HEK293T (cell line): ENCODE measurements at regions not wholly inside any gene's neighbourhood (a gene's known extent, or its start where the extent isn't known, plus 50 kb on each side); places are given as distances from the start of the nearest gene placed in this dataset.

Source experiments
- CTCF ChIA-PET: fragments of 350-600 bp; formaldehyde crosslinking; extraction: SDS; loops from one replicate; lab custom pipeline; 2021; ENCODE audit warnings: antibody characterized with exemption, inconsistent platforms; lab: Yijun Ruan, JAX
- POLR2A ChIA-PET: fragments of 350-600 bp; formaldehyde crosslinking; extraction: SDS; loops from one replicate; lab custom pipeline; 2020; ENCODE audit warnings: antibody characterized with exemption, inconsistent platforms; lab: Yijun Ruan, JAX
- DNase-seq: peaks from one replicate; pipeline ENCODE4 v3.0.0; 2012; ENCODE audit warnings: mixed read lengths; ENCODE audit errors: extremely low spot score
- ARNT ChIP-seq: fragments of 450-650 bp; IDR thresholded peaks from 2 replicates; pipeline ENCODE4 v1.6.1; 2017; ENCODE audit warnings: mild to moderate bottlenecking
- BHLHE40 ChIP-seq: fragments of 450-650 bp; IDR thresholded peaks from 2 replicates; pipeline ENCODE4 v1.6.1; 2016; ENCODE audit warnings: mild to moderate bottlenecking, moderate library complexity, borderline replicate concordance
- CTBP1 ChIP-seq: fragments of 450-650 bp; IDR thresholded peaks from 2 replicates; pipeline ENCODE4 v1.6.1; 2016; ENCODE audit warnings: borderline replicate concordance
- ELF4 ChIP-seq: fragments of 450-650 bp; IDR thresholded peaks from 2 replicates; pipeline ENCODE4 v1.6.1; 2017; ENCODE audit warnings: antibody characterized with exemption
- FOXA1 ChIP-seq: fragments of 450-650 bp; IDR thresholded peaks from 2 replicates; pipeline ENCODE4 v1.6.1; 2016; ENCODE audit warnings: mild to moderate bottlenecking
- FOXK2 ChIP-seq: fragments of 450-650 bp; IDR thresholded peaks from 2 replicates; pipeline ENCODE4 v1.6.1; 2016; ENCODE audit warnings: mild to moderate bottlenecking
- FOXM1 ChIP-seq: fragments of 450-650 bp; IDR thresholded peaks from 2 replicates; pipeline ENCODE4 v1.6.1; 2017; ENCODE audit warnings: mild to moderate bottlenecking, borderline replicate concordance
- HDGF ChIP-seq: fragments of 450-650 bp; IDR thresholded peaks from 2 replicates; pipeline ENCODE4 v1.6.1; 2017; ENCODE audit warnings: antibody characterized with exemption, borderline replicate concordance
- L3MBTL2 ChIP-seq: fragments of 450-650 bp; conservative IDR thresholded peaks from 2 replicates; pipeline ENCODE4 v1.6.1; 2016; ENCODE audit warnings: mild to moderate bottlenecking
- LEF1 ChIP-seq: fragments of 450-650 bp; IDR thresholded peaks from 2 replicates; pipeline ENCODE4 v1.6.1; 2017; ENCODE audit warnings: mild to moderate bottlenecking, borderline replicate concordance
- NFRKB ChIP-seq: fragments of 450-650 bp; IDR thresholded peaks from 2 replicates; pipeline ENCODE4 v1.6.1; 2016; ENCODE audit warnings: mild to moderate bottlenecking, moderate library complexity
- SP1 ChIP-seq: fragments of 450-650 bp; IDR thresholded peaks from 2 replicates; pipeline ENCODE4 v1.6.1; 2017
- SUZ12 ChIP-seq: fragments of 450-650 bp; IDR thresholded peaks from 2 replicates; pipeline ENCODE4 v1.6.1; 2016; ENCODE audit warnings: mild to moderate bottlenecking
- TARDBP ChIP-seq: fragments of 450-650 bp; IDR thresholded peaks from 2 replicates; pipeline ENCODE4 v1.6.1; 2016
- ZNF384 ChIP-seq: fragments of 450-650 bp; IDR thresholded peaks from 2 replicates; pipeline ENCODE4 v1.6.1; 2016
- TF ChIP-seq, protein P1 (sequence below): fragments of 450-650 bp; IDR thresholded peaks from 2 replicates; pipeline ENCODE4 v1.6.1; 2016

DNA sequence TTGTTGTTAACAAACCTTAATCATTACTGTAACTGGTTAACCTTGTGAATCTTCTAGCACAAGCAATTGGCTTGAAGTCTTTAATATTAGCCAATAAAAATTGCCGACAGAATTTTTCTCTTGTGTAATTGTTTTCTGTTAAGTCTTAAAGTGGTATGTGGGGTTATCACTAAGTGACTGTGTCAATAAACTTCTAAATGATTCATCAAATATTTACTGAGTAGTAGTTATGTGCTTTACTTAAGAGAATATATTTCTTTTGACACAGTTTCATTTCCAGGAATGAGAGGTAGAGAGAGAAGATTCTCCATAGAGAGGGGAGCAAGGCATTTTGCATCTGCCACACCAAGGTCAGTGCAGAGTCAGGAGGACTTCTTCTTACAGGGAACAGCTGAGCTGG lies 2361.6 kb upstream of the AGA start:
- POLR2A ChIA-PET = no interaction called here
- CTCF ChIA-PET = interaction anchor here (0.6 kb wide), 1 partner anchor 592 kb away, joined by 3 read pairs; no protein-coding TSS in a partner anchor
- DNase-seq = no peak
- TF ChIP-seq LEF1 = no peak
- no peak for TF ChIP-seq FOXK2
- no peak for TF ChIP-seq FOXM1
- TF ChIP-seq HDGF = no peak
- no peak for TF ChIP-seq CTBP1
- TF ChIP-seq ZNF384 = no peak
- TF ChIP-seq NFRKB = no peak
- TF ChIP-seq ARNT = no peak
- TF ChIP-seq L3MBTL2 = no peak
- no peak for TF ChIP-seq TARDBP
- no peak for TF ChIP-seq BHLHE40
- TF ChIP-seq ELF4 = no peak

DNA sequence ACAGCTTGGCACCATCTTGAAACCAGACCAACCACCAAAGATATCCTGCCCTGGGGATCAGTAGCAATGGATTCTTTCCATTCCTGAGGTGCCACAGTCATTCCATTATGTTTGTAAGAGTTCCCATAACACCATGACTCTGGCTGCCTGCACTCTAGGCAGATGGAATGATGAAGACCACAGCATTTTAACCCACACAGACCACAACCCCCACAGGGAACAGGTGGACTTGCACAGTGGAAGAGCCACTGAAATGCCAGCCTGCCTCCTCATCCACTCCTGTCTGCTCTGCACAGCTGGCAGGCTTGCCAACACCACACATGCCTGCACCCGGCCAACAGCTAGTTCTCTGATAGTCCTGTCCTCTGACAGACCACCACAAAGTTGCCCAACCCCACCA lies 2362.2 kb upstream of the AGA start:
- ChIA-PET CTCF (no interaction called here), POLR2A (no interaction called here)
- DNase-seq = no peak
- TF ChIP-seq SUZ12 = no peak
- TF ChIP-seq, protein P1, sequence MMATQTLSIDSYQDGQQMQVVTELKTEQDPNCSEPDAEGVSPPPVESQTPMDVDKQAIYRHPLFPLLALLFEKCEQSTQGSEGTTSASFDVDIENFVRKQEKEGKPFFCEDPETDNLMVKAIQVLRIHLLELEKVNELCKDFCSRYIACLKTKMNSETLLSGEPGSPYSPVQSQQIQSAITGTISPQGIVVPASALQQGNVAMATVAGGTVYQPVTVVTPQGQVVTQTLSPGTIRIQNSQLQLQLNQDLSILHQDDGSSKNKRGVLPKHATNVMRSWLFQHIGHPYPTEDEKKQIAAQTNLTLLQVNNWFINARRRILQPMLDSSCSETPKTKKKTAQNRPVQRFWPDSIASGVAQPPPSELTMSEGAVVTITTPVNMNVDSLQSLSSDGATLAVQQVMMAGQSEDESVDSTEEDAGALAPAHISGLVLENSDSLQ = no peak
- no peak for TF ChIP-seq CTBP1
- no peak for TF ChIP-seq FOXM1
- no peak for TF ChIP-seq LEF1
- TF ChIP-seq BHLHE40 = no peak
- TF ChIP-seq ARNT = no peak
- TF ChIP-seq HDGF = no peak

DNA sequence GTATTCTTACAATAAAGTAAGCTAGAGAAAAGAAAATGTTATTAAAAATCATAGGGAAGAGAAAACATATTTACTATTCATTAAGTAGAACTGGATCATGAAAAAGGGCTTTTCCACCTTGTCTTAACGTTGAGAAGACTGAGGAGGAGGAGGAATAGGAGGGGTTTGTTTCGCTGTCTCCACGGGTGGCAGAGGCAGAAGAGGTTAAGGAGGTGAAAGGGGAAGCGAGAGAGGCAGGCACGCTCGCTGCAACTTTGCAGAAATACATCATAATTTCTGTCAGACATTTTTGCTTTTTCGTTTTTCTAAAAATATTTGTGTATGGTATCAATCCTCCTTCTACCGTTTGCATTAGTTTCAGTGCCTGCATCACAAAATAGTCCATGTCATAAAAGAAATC lies 2375.1 kb upstream of the AGA start:
- POLR2A ChIA-PET = no interaction called here
- CTCF ChIA-PET = no interaction called here
- no peak for TF ChIP-seq SP1
- TF ChIP-seq CTBP1 = no peak
- no peak for TF ChIP-seq L3MBTL2
- no peak for TF ChIP-seq TARDBP
- TF ChIP-seq, protein P1 = no peak
- TF ChIP-seq LEF1 = no peak
- no peak for TF ChIP-seq SUZ12
- TF ChIP-seq FOXA1 = no peak
- no peak for TF ChIP-seq ZNF384
- no peak for TF ChIP-seq ARNT
- TF ChIP-seq ELF4 = no peak
- no peak for TF ChIP-seq NFRKB
- TF ChIP-seq FOXK2 = no peak
- TF ChIP-seq HDGF = no peak
- TF ChIP-seq FOXM1 = no peak
- no peak for TF ChIP-seq BHLHE40
- no peak for DNase-seq

DNA sequence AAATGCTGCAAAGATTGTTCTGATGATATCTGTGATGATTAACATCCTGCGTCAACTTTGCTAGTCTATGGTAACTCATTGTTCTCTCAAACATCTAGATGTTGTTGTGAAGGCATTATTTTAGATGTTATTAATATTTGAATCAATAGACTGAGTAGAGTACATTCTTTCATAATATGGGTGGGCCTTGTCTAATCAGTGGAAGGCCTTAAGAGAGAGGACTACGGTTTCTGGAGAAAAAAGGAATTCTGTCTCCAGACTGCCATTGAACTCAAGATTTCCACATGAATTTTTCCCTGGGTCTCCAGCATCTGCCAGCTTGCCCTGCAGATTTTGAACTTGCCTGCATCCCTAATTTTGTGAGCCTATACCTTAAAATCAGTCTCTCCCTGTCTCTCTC lies 2381.1 kb upstream of the AGA start:
- TF ChIP-seq NFRKB (no peak), L3MBTL2 (no peak), TARDBP (no peak), BHLHE40 (no peak), ZNF384 (no peak), LEF1 (no peak), FOXA1 (no peak), SUZ12 (no peak), FOXK2 (no peak), FOXM1 (no peak)
- TF ChIP-seq, protein P1 = no peak
- DNase-seq = no peak
- POLR2A ChIA-PET = no interaction called here
- CTCF ChIA-PET = no interaction called here

DNA sequence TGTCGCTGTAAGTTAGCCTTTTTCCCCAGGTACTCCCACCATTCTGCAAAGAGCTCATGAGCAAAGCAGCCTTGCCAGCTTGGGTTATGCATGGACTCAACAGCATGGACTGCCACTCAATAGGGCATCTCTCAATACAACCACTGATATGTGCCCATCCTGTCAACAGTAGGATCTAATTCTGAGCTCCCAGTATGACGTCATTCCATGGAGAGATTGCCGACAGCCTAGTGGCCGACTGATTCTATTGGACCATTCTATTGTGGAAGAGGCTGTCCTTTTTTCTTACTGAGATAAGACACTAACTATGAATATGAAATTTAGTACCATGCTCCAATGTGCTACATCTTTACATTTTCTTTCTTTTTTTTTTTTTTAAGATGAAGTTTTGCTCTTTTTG lies 2389.0 kb upstream of the AGA start:
- ChIA-PET POLR2A (no interaction called here), CTCF (no interaction called here)
- TF ChIP-seq ZNF384 (no peak), FOXK2 (no peak), SUZ12 (no peak), FOXM1 (no peak)
- no peak for DNase-seq

DNA sequence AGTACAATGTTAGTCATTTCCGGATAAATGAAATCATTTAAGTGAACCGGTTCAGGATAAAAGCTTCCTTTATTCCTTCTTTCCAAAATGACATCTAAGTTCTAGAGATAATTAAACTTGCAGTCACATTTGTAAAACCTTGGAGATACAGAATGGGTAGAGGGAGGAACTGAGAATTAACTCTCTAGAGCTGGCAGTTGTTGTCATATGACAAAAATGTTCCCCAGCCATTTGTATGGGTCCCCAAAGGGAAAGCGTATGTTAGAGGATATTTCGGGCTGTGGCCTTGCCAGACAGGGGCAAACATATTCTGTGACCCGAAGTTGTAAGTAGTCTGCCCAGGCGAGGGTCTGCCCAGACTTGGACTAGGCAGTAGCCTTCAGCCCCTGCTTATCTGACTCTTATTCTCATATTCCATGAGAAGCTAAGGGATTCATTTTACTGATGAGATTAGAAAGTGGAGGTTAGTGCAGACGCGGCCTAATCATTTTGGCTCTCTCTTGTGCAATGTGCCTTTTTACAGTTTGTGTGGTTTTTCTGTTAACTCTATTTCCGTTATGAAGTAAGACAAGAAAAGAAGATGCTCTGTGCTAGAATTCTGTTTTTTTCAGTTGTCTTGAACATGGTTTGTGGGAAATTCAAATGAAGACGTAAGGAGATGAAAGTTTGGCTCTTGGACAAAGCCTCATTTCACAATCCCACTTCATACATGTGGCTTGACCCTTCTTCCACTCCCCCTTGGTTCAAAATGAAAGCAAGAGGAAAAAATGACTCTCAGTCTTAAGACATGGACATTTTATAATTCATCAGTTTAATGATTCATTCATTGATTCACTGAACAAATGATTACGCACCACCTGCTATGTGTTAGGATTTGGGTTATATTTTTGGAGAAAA lies 2394.2 kb upstream of the AGA start:
- no peak for DNase-seq
- TF ChIP-seq L3MBTL2 = no peak
- TF ChIP-seq ZNF384 = no peak
- no peak for TF ChIP-seq FOXK2
- TF ChIP-seq SP1 = no peak
- no peak for TF ChIP-seq NFRKB
- TF ChIP-seq ELF4 = no peak
- TF ChIP-seq, protein P1 = no peak
- no peak for TF ChIP-seq ARNT
- no peak for TF ChIP-seq HDGF
- no peak for TF ChIP-seq FOXM1
- POLR2A ChIA-PET = no interaction called here
- CTCF ChIA-PET = no interaction called here
